NCI-H2227 (cell line): ENCODE measurements at regions not wholly inside any gene's neighbourhood (a gene's known extent, or its start where the extent isn't known, plus 50 kb on each side); places are given as distances from the start of the nearest gene placed in this dataset.

Experiments used
- DNase-seq: peaks from one replicate; lab custom pipeline; 2025; ENCODE audit not compliant: unreplicated experiment; lab: John Stamatoyannopoulos, UW

DNA sequence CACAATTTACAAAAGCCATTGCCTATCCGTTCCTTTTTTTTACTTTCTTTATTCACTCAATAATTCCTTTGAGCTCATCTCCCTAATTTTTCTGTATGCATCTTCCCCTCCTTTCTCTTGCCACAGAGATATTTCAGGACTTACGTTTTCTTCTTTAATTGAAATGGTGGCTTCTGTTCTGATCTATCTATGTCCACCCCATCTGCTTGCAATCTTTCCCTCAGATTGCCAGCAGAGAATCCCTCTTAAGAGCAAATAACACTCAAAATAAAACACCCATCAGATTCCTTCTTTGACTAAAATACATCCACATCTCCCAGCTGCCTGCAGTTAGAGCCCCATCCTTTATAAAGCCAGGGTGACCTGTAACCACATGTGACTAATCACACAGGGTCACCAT is 478.6 kb downstream of the EFNB2 start:
- no peak for DNase-seq

- no peak for DNase-seq
Measured at GRCh38 chr13:106052200-106052767, 483.2 kb downstream of the EFNB2 start.

DNA sequence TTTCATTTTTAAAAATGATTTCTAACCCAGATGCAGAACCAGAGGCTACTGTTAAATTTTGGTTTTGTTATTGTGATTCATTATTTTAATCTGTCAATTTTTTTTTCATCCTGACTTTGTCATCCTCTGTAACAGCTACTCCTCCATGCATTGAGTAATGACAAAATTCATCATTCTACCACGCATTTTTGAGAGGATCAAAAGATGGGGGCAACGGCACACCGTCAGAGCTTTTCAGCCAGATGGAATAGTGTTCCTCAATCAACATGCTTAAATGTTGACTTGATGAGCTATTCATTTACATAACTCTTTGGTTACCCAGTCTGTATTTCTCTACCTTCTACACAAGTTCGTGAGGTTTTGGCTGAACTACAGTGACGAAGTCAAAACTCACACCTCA is 486.3 kb downstream of the EFNB2 start:
- no peak for DNase-seq

DNA sequence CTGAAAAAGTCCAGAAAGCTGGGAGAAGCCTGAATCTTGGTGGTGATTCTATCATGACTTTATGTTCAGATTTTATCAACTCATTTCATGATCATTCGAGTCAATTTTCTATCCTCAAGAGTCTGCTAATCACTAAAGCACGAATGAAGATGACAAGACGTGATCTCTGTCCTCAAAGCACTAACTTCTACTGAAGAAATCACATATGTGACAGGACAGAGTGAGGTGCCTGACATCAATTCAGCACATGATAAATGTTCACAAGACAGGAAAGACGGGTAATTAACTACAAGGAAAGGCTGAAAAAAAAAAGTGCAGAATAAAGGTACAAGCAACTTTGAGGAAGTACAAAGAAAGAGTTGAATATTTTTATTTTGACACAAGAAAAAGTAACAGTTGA is 487.1 kb downstream of the EFNB2 start:
- no peak for DNase-seq

- DNase-seq: no peak
Measured at GRCh38 chr13:106047859-106048258, 487.6 kb downstream of the EFNB2 start.

- DNase-seq: no peak
Measured at GRCh38 chr13:106042996-106043581, 492.4 kb downstream of the EFNB2 start.

DNA sequence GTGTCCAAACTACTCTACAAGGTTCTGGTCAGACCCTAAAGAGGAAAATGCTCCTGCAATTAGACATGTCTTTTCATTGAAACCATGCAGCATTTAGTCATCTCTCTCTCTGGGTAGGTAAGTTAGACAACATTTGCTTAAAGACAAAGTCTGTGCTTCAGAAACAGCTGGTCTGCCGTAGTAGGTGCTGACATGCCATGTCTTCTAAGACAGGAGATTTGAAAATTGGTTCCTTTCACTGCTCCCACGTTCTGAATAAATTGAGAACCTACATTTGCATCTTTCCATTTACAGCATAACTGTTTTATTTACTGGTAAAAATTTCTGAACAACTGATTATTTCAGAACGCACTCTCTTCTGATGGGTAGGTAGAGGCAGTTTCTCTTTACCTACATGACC is 494.0 kb downstream of the EFNB2 start:
- DNase-seq: no peak

DNA sequence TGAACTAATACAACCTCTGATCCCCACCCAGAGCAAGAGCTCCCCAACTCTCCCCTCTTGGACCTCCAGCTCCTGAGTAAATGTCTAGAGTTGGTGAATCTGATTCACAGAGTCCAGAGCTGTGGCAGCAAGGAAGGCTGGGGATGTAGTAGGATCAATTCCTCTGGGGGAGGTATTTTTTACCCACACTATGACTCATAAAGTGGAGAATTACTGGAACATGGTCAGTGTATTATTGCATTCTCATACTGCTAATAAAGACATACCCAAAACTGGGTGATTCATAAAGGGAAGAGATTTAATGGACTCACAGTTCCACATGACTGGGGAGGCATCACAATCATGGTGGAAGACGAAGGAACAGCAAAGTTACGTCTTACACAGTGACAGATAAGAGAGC is 496.7 kb downstream of the EFNB2 start:
- DNase-seq: no peak

DNA sequence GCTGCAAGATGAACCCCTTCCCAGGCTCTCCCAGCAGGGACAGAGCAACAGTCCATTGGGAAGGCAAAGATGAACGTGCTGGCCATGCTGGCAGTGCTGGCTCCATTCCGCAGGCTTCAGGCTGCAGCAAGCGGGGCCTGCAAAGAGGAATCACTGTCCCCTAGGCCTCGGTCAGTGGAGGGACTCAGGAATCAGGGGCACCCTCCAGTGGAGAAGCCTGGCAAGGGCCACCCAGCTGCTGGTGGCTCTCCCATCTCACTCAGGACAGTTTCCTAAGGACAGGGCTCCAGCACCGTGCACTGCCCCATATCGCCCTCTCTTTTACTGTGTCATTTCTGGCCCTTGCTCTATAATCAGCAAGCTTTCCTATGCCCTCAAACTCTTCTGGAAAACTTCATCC is 498.6 kb downstream of the EFNB2 start:
- no peak for DNase-seq

DNA sequence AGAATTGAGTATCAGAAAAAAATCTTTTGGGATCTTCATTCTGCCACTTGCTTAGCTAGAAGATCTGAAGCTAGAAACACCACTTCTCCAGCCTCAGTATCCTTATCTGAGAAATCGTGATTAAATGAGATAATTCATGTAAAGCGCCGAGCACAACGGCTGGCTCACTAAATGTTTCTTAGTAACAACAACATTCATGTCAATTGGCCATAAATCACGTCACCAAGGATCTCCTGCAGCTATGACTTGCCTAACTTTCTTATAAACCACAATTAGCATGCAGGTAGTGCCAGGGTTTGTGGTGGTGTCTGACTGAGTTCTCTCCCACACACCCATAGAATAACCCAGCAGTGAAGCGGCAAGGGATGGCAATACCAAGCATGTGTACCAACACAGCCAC is 501.3 kb downstream of the EFNB2 start:
- no peak for DNase-seq

- no peak for DNase-seq
Measured at GRCh38 chr13:106033659-106034058, 501.8 kb downstream of the EFNB2 start.

- DNase-seq: no peak
Measured at GRCh38 chr13:106032441-106032840, 503.0 kb downstream of the EFNB2 start.

GRCh38 chr13:106029676-106030290 is 505.7 kb downstream of the EFNB2 start:
- no peak for DNase-seq

- no peak for DNase-seq
Measured at GRCh38 chr13:106028911-106029310, 506.6 kb downstream of the EFNB2 start.

DNA sequence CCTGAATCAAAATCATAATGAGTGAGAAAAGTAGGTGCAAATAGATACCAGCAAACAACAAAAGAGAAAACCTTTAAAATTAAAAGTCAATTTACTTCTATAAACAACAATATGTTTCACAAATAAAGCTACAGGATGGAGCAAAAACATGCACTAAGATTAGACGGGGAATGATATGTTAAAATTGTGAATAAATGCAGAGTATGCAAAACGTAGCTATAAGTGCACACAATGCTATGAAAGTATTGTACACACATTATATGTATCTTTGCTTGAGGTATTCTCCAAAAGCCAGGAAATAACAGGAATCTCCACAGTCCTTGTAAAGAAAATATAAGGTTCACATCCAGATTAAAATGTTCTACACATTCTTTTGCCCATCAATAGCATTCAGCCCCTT is 523.9 kb downstream of the EFNB2 start:
- DNase-seq: no peak

- DNase-seq: no peak
Measured at GRCh38 chr13:106010836-106011235, 524.6 kb downstream of the EFNB2 start.

- no peak for DNase-seq
Measured at GRCh38 chr13:106008540-106008939, 526.9 kb downstream of the EFNB2 start.

- no peak for DNase-seq
Measured at GRCh38 chr13:106007156-106007555, 528.3 kb downstream of the EFNB2 start.

DNA sequence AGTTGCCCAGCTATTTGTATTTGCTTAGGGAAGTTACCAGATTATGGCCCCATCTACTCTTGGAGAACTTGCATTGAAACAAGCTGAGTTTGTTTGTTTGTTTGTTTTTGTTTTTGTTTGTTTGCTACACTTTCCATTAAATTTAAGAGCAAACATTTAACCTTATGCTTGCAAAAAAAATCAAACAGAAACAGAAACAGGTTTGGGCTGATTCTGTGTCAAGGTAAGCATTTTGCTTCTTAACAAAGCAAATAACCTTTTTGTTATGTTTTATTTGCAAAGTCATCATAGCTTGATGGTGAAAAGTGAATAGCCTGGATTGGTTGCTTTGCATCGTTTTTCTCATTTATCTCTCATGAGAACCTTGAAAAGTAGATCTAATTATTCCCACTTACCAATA is 531.8 kb downstream of the EFNB2 start:
- DNase-seq: no peak

DNA sequence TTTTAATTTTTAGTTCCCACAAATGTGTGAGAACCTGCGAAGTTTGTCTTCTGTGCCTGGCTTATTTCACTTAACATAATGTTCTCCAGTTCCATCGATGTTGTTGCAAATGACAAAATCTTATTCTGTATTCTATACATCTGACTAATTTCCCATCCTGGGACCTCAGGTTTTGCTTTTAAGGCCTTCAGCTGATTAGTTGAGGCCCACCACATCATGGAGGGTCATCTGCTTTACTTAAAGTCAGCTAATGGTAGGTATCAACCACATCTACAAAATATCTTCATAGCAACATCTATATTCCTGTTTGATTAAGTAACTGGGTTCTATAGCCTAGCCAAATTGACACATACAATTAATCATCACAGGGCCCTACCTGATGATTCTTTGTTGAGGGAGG is 534.0 kb downstream of the EFNB2 start:
- no peak for DNase-seq

GRCh38 chr13:105997581-105998550 is 537.6 kb downstream of the EFNB2 start:
- DNase-seq: no peak
